ENCODE measurements at regions not wholly inside any gene's neighbourhood (a gene's known extent, or its start where the extent isn't known, plus 50 kb on each side); places are given as distances from the start of the nearest gene placed in this dataset.
"Not testable (repeated sequence)": the region's sequence is repeated elsewhere in the genome, so short reads cannot be mapped to it uniquely, and the experiment has no call there.

- DNase-seq: no peak
Measured at GRCh38 chr10:21122907-21123306, 225.8 kb upstream of the NEBL start.

GRCh38 chr10:21121822-21122221 is 224.7 kb upstream of the NEBL start:
- not testable (repeated sequence) for DNase-seq

- DNase-seq: no peak
Measured at GRCh38 chr10:21114683-21115082, 217.6 kb upstream of the NEBL start.

- no peak for DNase-seq
Measured at GRCh38 chr10:21110358-21110757, 213.2 kb upstream of the NEBL start.

GRCh38 chr10:21106931-21107330 is 209.8 kb upstream of the NEBL start:
- DNase-seq: not testable (repeated sequence)

GRCh38 chr10:21105331-21105730 is 208.2 kb upstream of the NEBL start:
- not testable (repeated sequence) for DNase-seq

GRCh38 chr10:21100871-21101514 is 203.9 kb upstream of the NEBL start:
- peak; percentile 16 to 22 for DNase-seq

GRCh38 chr10:21100190-21100589 is 203.1 kb upstream of the NEBL start:
- no peak for DNase-seq

GRCh38 chr10:21099291-21100062 is 202.4 kb upstream of the NEBL start:
- DNase-seq: no peak

GRCh38 chr10:21097926-21098355 is 200.8 kb upstream of the NEBL start:
- DNase-seq: no peak

GRCh38 chr10:21095494-21096055 is 198.5 kb upstream of the NEBL start:
- no peak for DNase-seq

GRCh38 chr10:21095073-21095472 is 198.0 kb upstream of the NEBL start:
- DNase-seq: no peak

- no peak for DNase-seq
Measured at GRCh38 chr10:21092683-21093524, 195.8 kb upstream of the NEBL start.

GRCh38 chr10:21090609-21091082 is 193.5 kb upstream of the NEBL start:
- no peak for DNase-seq

- DNase-seq: no peak
Measured at GRCh38 chr10:21087476-21087875, 190.4 kb upstream of the NEBL start.

- DNase-seq: no peak
Measured at GRCh38 chr10:21084700-21085099, 187.6 kb upstream of the NEBL start.

GRCh38 chr10:21083861-21084260 is 186.8 kb upstream of the NEBL start:
- no peak for DNase-seq

GRCh38 chr10:21082206-21082605 is 185.1 kb upstream of the NEBL start:
- DNase-seq: no peak

- no peak for DNase-seq
Measured at GRCh38 chr10:21080261-21080660, 183.2 kb upstream of the NEBL start.

GRCh38 chr10:21079330-21079658 is 182.2 kb upstream of the NEBL start:
- DNase-seq: no peak

GRCh38 chr10:21078410-21079329 is 181.6 kb upstream of the NEBL start:
- peak; percentile 47 to 54 for DNase-seq

- DNase-seq: no peak
Measured at GRCh38 chr10:21077681-21078080, 180.6 kb upstream of the NEBL start.

All from activated T-cell treated with anti-CD3 and anti-CD28 coated beads, Interleukin-2, amount 50 U/mL, for 48 hours (primary cell).